SU-DHL-6 (cell line): ENCODE measurements at regions not wholly inside any gene's neighbourhood (a gene's known extent, or its start where the extent isn't known, plus 50 kb on each side); places are given as distances from the start of the nearest gene placed in this dataset.
"Not testable (repeated sequence)": the region's sequence is repeated elsewhere in the genome, so short reads cannot be mapped to it uniquely, and the experiment has no call there.

Experiments
- H2AFZ ChIP-seq: fragments of 200-600 bp; sonication (generic); 2 replicates; pipeline ENCODE4 v1.6.1; 2014; ENCODE audit warnings: low read depth, mild to moderate bottlenecking, moderate library complexity, mixed read lengths, antibody characterized with exemption, low read length; ENCODE audit not compliant: severe bottlenecking
- H3F3A ChIP-seq: fragments of 200-600 bp; shearing (Covaris generic); 2 replicates; pipeline ENCODE4 v1.6.0; 2016; ENCODE audit warnings: antibody characterized with exemption, mild to moderate bottlenecking; ENCODE audit not compliant: insufficient read depth
- H3K27ac ChIP-seq: fragments of 200-600 bp; sonication (generic); 2 replicates; pipeline ENCODE4 v1.5.1; 2016; ENCODE audit warnings: low read depth, mild to moderate bottlenecking, low read length, moderate library complexity, mixed read lengths
- H3K27me3 ChIP-seq: fragments of 200-600 bp; sonication (generic), shearing (Covaris generic); 2 replicates; pipeline ENCODE4 v1.6.0; 2014; ENCODE audit warnings: mild to moderate bottlenecking, low read length
- H3K36me3 ChIP-seq: fragments of 200-600 bp; sonication (generic); 2 replicates; pipeline ENCODE4 v1.6.1; 2014; ENCODE audit warnings: mild to moderate bottlenecking, low read length, mixed read lengths
- H3K4me2 ChIP-seq: fragments of 300-600, 200-600 bp; shearing (Covaris generic), sonication (generic); 2 replicates; pipeline ENCODE4 v1.6.0; 2014; ENCODE audit warnings: low read length, low read depth, mild to moderate bottlenecking; ENCODE audit not compliant: poor library complexity, severe bottlenecking
- H3K4me3 ChIP-seq: fragments of 200-600 bp; sonication (generic); 2 replicates; pipeline ENCODE4 v1.5.1; 2014; ENCODE audit warnings: antibody characterized with exemption, low read length, mild to moderate bottlenecking, mixed read lengths; ENCODE audit not compliant: insufficient read depth, poor library complexity, severe bottlenecking
- H3K79me2 ChIP-seq: fragments of 200-600 bp; sonication (generic); 2 replicates; pipeline ENCODE4 v1.6.1; 2014; ENCODE audit warnings: mild to moderate bottlenecking, low read length, moderate library complexity; ENCODE audit not compliant: insufficient read depth
- H3K9ac ChIP-seq: fragments of 200-600 bp; sonication (generic); 2 replicates; pipeline ENCODE4 v1.7.0; 2014; ENCODE audit warnings: mild to moderate bottlenecking, low read length
- H3K9me2 ChIP-seq: fragments of 200-600 bp; sonication (generic); replicated peaks from 2 replicates; pipeline ENCODE4 v1.6.1; 2014; ENCODE audit warnings: low read length; ENCODE audit not compliant: insufficient read depth
- H3K9me3 ChIP-seq: fragments of 200-600 bp; sonication (generic); 2 replicates; pipeline ENCODE4 v1.6.1; 2014; ENCODE audit warnings: low read length, mixed read lengths; ENCODE audit not compliant: insufficient read depth
- H4K20me1 ChIP-seq: fragments of 200-600 bp; sonication (generic); 2 replicates; pipeline ENCODE4 v1.6.1; 2014; ENCODE audit warnings: low read depth, mild to moderate bottlenecking, antibody characterized with exemption, low read length, moderate library complexity, mixed read lengths
- CTCF ChIP-seq: fragments of 200-600 bp; sonication (generic); IDR thresholded peaks from one replicate; pipeline ENCODE4 v1.5.1; 2017; ENCODE audit warnings: antibody characterized with exemption, mild to moderate bottlenecking, low read length, moderate library complexity; ENCODE audit not compliant: insufficient read depth, poor library complexity, severe bottlenecking
- EZH2phosphoT487 ChIP-seq: fragments of 200-600 bp; sonication (generic), shearing (Covaris generic); conservative IDR thresholded peaks from 2 replicates; pipeline ENCODE4 v1.6.1; 2018; ENCODE audit warnings: mild to moderate bottlenecking, antibody characterized with exemption, low read length, moderate library complexity, mixed read lengths

DNA sequence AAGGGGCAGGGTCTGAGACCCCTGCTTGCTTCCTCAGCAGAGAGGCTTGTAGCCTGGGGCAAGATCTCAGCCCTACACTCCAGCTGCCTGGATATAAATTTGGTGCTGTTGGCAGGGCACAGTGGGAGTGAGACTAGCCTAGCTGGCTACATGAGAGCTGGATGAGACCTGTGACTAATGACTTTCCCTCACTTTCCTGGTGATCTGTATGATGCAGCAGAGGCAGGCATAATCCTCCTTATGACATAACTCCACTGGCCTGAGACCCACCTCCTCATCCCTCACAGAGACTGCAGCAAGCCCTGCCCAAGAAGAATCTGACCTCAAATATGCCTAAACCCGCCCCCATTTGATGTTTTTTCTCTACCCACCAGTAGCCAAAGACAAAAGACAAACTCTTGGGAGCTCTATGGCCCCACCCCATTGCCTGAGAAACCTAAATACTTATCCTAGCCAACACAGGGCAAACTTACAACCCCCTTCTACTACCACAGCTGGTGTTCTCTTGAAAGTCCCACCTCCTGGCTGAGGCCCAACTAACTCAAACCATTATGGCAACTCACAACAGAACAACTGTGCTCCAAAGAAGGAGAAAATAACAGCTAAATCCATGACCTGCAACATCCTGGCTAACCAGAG is 102.7 kb downstream of the NR4A2 start:
- Histone ChIP-seq H3K27me3 (no peaks in the 10 kb centered on the region), H4K20me1 (no peaks in the 10 kb centered on the region), H3K36me3 (no peaks in the 10 kb centered on the region), H3K9me3 (no peaks in the 10 kb centered on the region), H2AFZ (no peak overlapping the region), H3K79me2 (no peaks in the 10 kb centered on the region), H3K4me2 (no peak overlapping the region), H3F3A (no peaks in the 10 kb centered on the region), H3K27ac (no peak overlapping the region), H3K9me2 (no peaks in the 10 kb centered on the region), H3K9ac (no peak overlapping the region), H3K4me3 (no peak overlapping the region)
- no peak for TF ChIP-seq CTCF
- TF ChIP-seq EZH2phosphoT487, result no peak

GRCh38 chr2:156223328-156223727 is 109.2 kb downstream of the NR4A2 start:
- H3K9ac ChIP-seq, H3K4me3 ChIP-seq, H3K4me2 ChIP-seq, H3K36me3 ChIP-seq, H3K27ac ChIP-seq, H3K9me2 ChIP-seq, H2AFZ ChIP-seq, H3K9me3 ChIP-seq, H4K20me1 ChIP-seq, H3K79me2 ChIP-seq, H3K27me3 ChIP-seq, H3F3A ChIP-seq: not testable (repeated sequence)

DNA sequence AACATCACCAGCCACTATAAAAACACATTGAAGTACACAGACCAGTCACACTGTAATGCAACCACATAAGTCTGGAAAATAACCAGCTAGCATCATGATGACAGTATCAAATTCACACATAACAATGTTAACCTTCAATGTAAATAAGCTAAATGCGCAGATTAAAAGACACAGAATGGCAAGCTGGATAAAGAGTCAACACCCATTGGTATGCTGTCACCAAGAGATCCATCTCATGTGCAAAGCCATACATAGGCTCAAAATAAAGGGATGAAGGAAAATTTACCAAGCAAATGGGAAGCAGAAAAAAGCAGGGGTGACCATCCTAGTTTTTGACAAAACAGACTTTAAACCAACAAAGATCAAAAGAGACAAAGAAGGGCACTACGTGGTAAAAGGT is 110.8 kb downstream of the NR4A2 start:
- Histone ChIP-seq H3F3A (no peaks in the 10 kb centered on the region), H4K20me1 (no peaks in the 10 kb centered on the region), H3K27me3 (no peaks in the 10 kb centered on the region), H3K9me3 (no peaks in the 10 kb centered on the region), H3K9ac (no peak overlapping the region), H3K79me2 (no peaks in the 10 kb centered on the region), H3K27ac (no peak overlapping the region), H3K36me3 (no peaks in the 10 kb centered on the region), H3K4me3 (no peak overlapping the region), H2AFZ (no peak overlapping the region), H3K4me2 (no peak overlapping the region), H3K9me2 (no peaks in the 10 kb centered on the region)
- no peak for TF ChIP-seq CTCF
- no peak for TF ChIP-seq EZH2phosphoT487

GRCh38 chr2:156219491-156220100 is 112.9 kb downstream of the NR4A2 start:
- no peak overlapping the region for H2AFZ ChIP-seq
- H3K9me3 ChIP-seq, result no peaks in the 10 kb centered on the region
- H3K9me2 ChIP-seq, result no peaks in the 10 kb centered on the region
- H3K36me3 ChIP-seq, result no peaks in the 10 kb centered on the region
- H3K27me3 ChIP-seq, result no peaks in the 10 kb centered on the region
- H3K4me2 ChIP-seq, result no peak overlapping the region
- no peak overlapping the region for H3K27ac ChIP-seq
- H3K79me2 ChIP-seq, result no peaks in the 10 kb centered on the region
- H3K9ac ChIP-seq, result no peak overlapping the region
- H3K4me3 ChIP-seq, result no peak overlapping the region
- H3F3A ChIP-seq, result no peaks in the 10 kb centered on the region
- H4K20me1 ChIP-seq, result no peaks in the 10 kb centered on the region
- TF ChIP-seq CTCF (no peak), EZH2phosphoT487 (no peak)
